ENCODE measurements at regions not wholly inside any gene's neighbourhood (a gene's known extent, or its start where the extent isn't known, plus 50 kb on each side); places are given as distances from the start of the nearest gene placed in this dataset.

DNA sequence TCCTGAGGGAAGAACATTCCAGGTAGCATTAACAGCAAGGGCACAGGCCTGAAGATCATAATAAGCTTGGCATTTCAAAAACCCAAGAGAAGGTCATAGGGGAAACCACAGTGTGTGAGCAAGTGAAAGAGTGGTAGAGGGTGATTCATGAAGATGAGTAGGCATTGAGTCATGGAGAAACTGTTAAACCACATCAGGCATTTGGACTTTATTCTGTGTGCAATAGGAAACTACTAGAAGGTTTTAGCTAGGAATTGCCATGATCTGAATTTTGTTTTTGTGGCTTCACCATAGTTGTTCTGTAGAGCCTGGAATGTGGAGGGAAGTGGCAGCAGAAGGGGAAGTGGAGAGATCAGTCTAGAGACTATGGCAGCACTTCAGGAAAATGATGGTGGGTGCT is 359.0 kb upstream of the PTBP2 start:
- TF ChIP-seq, protein P1, sequence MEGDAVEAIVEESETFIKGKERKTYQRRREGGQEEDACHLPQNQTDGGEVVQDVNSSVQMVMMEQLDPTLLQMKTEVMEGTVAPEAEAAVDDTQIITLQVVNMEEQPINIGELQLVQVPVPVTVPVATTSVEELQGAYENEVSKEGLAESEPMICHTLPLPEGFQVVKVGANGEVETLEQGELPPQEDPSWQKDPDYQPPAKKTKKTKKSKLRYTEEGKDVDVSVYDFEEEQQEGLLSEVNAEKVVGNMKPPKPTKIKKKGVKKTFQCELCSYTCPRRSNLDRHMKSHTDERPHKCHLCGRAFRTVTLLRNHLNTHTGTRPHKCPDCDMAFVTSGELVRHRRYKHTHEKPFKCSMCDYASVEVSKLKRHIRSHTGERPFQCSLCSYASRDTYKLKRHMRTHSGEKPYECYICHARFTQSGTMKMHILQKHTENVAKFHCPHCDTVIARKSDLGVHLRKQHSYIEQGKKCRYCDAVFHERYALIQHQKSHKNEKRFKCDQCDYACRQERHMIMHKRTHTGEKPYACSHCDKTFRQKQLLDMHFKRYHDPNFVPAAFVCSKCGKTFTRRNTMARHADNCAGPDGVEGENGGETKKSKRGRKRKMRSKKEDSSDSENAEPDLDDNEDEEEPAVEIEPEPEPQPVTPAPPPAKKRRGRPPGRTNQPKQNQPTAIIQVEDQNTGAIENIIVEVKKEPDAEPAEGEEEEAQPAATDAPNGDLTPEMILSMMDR (IDR thresholded peaks at IDR 0.05; ENCODE audit: insufficient read depth, low read length) = no peak
- TF ChIP-seq GABPA (IDR thresholded peaks at IDR 0.05; ENCODE audit: low read depth) = no peak
